Activated gamma-delta T cell treated with Interleukin-2 at 50 U/mL for 16 hours (primary cell): ENCODE measurements at regions not wholly inside any gene's neighbourhood (a gene's known extent, or its start where the extent isn't known, plus 50 kb on each side); places are given as distances from the start of the nearest gene placed in this dataset.

Experiments used
- DNase-seq: peaks from one replicate; pipeline ENCODE4 v3.0.0-alpha.2; 2020

DNA sequence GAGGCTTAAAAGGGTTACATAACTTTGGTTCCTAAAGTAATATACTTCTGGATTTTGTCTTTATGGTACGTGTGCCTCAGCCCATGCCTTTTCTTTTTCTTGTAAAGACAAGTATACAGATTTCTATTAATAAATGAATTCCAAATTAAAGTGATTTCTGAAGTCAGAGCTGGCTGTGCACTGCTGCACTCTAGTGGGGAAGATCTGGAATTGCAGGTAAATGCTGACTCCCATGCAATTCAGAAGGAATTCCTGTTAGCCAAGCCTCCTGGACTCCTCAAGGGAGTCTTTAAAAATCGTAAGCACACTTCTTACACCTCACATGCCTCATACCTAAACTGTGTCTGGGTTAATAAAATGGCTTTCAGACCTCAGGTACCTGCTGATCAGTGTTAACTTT is 118.4 kb upstream of the SLC7A1 start:
- no peak for DNase-seq

DNA sequence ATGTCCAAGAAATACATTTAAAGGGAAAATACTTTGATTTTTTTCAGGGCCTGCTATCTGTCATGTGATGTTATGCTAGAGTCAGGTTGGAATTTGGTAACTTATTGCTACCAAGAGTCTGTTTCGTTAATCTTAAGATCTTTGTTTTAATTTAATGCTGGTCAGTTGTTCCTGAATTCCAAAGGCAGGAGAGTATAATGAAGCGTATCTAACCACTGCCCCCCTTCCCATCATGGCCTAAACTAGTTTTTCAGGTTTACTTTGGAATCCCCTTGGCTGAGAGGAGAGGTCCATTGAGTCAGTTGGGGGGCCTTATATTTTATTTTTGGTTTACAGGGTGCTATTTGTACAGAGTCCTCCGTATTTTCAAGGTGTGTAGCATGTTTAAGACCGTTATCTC is 116.3 kb upstream of the SLC7A1 start:
- no peak for DNase-seq

DNA sequence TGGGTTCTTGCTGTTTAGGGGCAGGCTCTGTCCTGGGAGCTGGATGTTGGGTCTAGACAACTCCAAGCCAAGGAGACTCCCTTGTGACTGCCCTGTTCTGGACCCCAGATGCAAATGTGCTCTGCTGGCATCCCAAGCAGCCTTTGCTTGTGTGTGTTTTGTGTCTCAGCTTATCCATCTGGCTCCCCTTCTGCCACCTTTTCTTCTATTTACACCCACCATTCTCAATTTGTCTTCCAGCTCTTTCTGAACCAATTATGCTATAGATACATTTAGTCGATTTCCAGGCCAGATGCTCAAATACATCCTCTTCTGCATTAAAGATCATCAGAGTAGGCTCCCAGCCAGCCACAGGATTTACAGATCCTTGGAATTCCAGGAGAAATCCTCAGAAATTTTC is 115.0 kb upstream of the SLC7A1 start:
- DNase-seq = no peak

DNA sequence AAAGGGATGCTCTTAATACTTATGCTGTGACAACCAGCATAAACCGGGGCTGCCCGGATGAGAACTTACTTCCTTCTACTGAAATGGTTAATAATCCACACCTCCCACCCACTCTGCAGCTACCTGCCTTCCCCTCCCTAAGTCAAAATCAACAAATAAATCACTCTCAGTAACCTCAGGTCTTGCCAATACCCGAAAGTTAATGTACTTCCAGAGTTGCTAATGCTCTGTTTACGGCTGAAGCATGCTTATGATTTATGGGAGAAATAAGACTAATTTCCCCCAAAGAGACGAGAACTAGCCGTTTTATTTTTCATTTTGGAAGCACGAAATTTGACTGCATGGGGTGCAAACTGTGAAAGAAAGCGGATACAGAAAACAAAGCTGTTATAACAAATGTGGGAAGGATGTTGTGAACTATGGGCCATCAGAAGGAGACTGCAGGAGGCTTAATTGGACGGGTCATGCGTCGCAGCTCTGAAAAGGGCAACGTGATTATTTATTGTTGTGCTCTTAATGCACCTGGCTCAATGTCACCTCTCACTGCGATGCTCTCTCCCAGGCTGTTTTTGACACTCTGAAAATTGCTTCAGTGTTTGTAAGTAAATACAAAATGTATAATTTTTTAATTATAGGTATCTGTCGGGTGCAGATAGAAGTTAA is 114.0 kb upstream of the SLC7A1 start:
- DNase-seq = no peak

DNA sequence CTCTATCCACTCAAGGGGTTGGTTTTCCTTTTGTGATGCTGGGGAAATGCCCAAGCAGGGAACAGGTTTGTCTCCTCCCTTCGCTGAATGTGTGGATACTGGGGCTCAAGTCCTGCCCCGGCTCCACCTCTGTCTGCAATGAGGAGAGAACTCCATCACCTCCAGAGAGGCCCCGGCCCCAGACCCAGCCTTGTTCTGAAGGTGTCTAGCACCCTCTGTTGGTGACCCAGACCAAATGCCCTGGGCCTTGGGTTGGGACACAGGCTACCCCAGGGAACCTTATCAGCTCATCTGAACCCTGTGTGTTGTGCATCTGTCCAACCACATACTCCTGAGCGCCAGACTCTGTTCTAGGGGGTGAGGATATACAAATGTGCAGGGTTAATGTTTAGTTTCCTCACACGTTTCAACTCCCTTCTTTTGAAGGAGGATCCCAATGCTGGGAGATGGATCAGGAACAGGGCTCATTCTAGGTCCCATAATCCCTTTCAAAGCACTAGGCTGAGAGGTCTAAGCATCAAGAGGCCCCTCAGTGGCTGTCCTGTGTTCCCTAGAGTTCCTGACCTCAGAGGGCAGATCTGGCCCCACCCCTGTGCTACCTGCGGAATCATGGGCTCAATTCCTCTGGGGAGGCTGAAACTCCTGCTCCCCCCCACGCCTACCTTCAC is 112.5 kb upstream of the SLC7A1 start:
- DNase-seq = peak; percentile 34

DNA sequence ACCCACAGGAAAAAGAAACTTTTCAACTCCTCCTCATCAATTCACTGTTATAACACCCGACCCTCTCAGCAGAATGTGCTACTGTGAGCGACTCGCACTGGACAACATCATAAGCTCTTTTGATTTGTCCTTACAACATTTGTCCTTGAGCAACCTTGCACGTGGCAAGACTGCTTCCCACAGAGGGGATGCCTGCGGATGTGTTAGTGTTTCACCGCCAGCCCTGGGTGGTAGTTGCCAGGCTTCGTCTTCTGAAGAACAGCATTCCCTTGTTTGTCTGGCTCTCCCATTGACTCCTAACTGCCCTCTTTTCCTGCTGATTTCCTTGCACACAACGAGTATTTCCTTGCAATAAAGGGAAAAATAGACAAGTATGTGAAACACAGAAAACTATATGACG is 111.4 kb upstream of the SLC7A1 start:
- DNase-seq = no peak

DNA sequence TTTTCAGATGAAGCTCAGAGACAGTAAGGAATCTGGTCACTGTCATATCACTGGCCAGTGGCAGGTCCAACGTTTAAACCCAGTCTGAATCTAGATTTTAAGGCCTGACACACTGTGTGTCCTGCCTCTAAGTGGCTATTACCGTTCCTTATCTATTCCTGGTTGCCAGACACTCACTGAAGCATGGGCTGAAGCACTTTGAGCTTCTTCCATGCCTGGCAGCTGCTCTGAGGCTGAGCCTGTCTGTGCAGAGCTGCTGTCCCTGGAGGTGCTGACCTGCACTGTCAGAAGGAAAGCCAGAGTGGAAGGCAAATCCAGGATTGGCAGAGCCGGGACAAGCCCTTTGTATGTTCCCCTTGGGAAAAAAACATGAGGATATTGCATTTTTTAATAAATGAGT is 109.2 kb upstream of the SLC7A1 start:
- no peak for DNase-seq

DNA sequence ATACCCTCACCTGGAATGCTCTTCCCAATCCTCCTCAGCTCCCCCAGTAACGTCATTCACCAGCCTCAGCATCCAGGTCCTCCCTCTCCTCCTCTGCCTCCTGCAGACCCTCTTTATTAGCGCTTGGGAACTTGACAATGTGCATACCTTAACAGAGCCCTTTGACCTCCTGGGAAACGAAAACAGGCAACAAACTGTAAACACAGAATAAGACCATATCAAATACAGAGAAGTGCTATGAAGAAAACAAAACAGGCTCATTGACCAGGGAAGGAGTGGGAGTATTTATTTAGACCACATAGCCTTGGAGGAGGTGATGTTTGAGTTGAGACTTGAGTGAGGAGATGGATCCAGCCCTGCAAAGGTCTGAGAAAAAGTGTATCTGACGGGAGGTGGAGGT is 107.9 kb upstream of the SLC7A1 start:
- no peak for DNase-seq

DNA sequence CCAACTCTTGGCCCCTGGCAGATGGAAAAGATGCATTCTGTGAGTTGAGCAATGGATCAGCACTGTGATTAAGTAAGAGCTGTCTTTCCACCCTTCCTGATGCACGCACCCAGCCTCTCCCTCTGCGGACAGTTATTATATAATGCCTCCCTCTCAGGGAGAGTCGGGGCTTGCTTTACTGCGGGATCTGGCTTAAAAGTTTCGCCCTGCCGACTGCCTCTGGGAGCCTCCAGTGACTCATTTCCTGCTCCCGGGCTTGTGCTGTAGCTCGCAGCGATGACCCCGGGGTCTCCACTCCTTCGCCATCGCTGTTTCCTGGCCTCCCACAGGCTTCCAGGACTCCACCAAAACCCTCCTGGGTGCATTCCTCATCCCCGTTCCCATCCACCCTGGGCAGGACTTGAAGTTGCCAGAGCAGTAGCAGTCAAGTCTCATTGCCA is 107.4 kb upstream of the SLC7A1 start:
- no peak for DNase-seq

DNA sequence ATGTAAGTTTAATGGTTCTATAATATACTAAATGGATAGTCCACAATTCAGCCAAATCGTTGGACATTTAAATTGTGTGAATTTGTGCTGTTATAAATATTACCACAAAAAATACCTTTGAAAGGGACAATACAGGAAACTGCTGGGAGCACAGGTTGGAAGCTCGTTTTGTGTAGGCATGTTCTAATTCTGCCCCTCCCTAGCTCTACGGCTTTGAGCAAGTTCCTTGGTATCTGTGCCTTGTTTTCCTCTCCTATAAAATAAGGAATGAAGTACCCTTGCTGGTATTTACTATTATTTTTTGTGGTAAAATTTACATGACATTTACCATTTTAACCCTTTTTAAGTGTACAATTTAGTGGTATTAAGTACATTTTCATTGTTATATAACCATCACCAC is 102.6 kb upstream of the SLC7A1 start:
- no peak for DNase-seq

DNA sequence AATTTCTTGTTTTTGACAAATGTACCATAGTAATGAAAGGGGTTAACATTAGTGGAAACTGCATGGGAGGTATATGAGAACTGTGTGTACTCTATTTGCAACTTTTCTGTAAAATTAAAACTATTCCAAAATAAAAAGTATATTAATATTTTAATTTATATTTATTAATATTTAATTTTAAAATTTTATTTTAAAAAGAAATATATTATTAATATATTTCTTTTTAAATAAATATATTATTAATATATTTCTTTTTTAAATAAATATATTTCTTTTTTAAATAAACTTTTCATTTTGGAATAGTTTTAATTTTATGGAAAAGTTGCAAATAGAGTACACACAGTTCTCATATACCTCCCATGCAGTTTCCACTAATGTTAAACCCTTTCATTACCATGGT is 101.1 kb upstream of the SLC7A1 start:
- no peak for DNase-seq

DNA sequence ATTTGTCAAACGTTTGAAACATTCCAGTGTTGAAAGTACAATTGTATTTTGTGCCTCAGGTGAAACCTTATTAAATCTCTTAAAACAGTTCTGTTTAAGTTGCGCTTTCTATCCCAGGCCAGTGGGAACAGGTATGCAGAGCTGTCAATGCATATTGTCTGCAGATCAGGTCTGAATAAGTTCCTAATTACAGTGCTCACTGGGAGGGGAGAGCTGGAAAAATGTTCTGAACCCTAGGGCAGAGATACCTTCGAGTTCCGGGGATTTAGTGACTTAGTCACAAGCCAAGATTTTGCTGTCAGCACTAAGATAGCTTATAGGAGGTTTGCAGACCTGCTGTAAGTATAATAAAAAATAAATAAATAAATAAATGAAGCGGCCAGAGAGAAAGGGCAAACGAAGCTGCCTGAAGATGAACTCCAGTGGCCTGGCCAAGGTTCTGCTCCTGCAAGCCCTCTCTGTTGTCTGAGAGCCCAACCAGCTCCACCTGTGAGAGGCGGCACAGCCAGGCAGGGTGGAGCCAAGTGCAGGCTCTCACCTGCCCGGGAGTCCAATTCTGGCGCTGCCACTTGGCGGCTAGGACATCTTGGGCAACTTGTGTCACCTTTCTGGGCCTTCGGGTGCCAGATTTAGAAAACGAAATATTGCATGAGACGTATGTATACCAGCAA is 97.9 kb upstream of the SLC7A1 start:
- no peak for DNase-seq

DNA sequence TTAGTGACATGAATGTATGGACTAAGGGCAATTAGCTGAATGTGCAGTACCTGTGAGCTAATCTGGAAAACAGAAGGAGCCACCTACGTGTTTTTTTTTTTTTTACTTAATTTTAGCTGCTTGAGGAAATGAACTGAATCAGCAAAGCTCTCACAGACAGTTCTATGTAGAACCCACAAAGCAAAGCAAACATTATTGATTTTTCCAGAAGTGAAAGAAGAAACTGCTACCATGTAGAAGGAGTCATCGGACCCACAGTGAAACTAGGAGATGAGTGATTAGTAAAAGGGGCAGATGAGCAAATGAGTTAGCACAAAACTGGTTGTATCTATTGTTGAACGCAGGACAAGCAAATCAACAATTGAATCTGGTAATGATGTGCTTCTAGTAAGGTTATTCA is 94.1 kb upstream of the SLC7A1 start:
- DNase-seq = no peak

DNA sequence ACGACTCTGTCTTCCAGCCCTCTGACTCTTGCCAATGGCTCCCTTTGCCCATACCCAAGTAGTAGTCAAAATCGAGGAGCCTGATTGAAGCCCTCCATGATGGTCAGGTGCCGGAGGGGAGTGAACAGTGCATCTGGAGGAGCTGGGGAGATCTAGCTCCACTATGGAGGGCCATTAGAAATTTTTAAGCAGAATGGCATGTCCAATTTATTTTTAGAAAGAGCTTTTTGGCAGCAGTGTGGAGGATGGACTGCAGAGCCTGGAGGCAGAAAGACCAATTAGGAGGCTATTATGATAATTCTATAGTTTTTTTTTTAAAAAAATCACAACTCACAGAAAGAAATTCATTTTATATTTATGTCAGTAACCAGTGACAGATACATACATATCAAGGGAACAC is 92.7 kb upstream of the SLC7A1 start:
- DNase-seq = no peak

DNA sequence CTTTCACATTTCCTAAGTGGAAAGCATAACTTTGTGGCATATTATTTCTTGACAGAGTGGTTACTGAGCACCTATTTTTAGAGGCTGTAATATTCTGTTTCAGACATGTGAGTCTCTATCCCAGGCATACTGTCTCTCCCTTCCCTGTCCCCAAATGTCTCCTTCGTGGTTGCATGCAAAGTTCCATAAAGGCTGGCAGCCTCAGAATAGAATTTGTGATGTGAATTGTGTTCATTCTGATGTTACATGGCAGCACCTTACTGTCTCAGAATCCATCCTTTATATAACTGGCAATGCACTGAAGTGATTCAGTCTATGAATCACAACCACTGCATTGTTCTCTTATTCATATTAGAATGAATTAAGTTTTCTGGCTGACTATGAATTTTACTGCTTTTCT is 89.0 kb upstream of the SLC7A1 start:
- DNase-seq = no peak

DNA sequence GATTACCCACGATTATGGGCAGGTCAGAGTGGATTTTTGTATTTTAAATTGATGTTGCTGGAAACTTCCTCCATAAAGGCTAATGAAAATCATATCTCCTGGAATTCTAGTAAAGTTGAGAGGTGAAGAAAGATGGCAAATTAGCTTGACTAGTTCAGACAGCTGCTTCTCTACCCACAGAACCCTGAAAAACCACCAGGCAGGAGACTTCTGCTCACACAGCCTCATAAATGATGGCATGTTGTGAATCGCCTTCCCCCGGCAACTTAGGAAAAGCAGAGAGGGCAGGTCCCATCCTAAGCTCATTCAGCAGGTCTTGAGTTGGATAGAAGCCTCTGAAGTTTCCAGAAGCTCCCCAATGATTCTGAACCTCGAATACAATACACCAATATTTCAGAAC is 87.6 kb upstream of the SLC7A1 start:
- DNase-seq = no peak

DNA sequence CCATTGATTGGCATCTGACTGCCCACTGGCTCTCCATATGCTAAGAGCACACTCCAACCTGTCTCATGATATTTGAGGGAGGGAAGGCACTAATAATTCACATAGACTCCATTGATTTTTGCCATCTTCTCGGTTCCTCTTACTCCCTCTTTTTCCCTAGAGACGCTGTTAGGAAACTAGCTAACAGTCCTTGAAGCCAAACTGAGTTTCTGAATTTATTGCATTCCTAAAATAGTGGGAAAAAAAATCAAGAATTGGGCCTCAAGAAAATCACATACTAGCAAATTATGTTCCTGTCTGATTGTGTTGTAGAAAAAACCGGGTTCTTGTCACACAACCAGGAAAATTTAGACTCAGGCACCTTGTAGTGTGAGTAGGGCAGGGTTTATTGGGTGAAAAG is 86.4 kb upstream of the SLC7A1 start:
- no peak for DNase-seq

DNA sequence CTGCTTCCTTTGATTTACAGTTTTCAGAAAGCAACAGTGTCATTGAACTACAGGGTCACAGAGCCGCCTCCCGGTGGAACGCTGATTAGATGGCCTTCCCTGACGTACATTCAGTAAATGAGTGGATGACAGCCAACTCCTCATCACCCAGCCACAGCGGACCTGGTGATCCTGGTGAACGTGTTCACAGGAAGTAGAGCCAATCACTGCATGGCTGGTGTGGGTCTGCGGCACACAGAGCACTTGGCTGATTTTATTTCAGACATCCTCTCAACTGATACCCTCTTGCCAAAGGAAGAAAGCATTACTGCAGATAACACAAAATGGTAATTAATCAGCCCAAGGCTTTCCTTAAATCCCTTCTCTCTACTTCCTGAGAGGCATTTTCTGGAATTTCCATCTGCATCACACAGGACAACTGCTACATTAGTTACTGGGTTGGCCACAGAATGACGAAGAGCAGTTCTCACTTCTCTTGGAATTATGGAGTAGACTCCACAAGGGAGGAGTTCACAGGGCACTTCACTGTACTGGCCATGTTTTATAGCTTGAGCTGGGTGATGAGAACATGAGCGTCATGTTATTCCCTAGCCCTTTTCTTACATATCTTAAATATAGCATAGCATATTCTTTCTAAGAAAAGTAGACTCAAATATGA is 84.0 kb upstream of the SLC7A1 start:
- DNase-seq = no peak

DNA sequence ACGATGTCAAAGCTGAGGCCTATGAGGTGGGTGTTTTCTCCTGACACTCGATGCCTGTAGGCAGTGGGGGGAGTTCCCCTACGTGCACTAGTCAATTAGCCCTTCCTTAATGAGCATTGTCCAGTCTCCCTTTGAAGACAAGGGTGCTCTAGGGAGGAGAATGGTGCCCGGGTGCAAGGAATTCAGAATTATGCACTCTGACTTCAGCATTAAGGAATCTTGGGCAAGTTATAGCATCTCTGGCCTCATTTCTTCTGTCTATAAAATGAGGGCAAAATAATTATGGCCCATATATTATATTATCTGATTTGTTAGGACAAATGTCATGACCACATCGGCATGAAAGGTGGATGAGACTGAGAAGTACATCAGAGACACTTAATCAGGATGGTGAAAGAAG is 82.1 kb upstream of the SLC7A1 start:
- no peak for DNase-seq

DNA sequence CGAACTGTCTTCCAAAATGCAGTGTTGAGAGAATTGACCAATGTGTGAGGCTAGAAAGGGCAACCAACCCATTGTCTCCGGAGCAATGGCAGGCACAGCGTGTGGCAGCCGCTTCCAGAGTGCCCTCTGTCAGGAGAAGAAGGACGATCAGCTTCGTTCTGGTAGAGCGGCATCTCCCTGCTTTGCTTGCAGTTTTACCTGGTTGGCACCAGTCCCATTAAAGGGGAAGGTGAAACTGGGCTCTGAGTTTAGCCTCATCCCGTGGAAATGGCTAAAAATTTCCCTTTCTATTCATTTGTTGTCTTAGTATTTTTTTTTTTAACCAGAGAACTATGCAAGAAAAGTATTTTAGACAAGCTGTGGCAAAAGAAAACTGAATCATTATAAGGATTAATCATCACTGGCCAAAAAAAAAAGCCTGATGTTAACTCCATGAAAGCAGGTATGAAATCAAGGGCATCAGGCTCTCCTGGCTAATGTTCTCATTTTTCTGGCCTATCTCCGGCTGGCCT is 81.5 kb upstream of the SLC7A1 start:
- DNase-seq = no peak

DNA sequence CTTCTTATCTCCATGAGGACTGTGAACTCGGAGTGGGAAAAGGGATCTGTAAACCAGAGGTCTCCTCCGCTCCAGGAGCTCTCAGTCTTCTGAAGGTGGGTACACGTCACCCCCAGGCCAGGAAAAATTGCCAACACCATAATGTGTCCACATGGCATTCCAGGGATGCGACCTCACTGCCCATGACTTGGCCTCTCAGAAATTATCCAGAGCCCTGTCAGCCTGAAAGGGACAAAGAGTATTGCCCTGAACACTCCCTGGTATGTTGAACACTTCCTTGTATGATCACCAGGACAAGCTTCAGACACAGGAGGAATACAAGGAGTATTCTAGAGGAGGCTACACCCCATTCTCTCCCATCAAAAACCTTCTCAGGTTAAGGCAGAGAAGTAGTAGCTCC is 81.0 kb upstream of the SLC7A1 start:
- DNase-seq = no peak

DNA sequence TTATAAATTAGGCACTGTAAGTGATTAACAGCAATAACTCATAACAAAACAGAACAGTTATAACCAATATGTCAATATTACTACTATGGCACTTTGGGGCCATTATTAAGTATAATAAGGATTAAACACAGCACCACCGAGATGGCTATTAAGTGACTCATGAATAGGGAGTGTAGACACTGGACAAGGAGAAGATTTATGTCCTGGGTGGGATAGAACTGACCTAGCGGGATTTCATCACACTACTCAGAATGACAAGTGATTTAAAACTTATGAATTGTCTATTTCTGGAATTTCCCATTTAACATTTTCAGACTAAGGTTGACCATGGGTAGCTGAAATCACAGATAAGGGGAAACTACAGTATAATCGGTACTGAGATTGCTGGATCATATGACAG is 79.0 kb upstream of the SLC7A1 start:
- no peak for DNase-seq

DNA sequence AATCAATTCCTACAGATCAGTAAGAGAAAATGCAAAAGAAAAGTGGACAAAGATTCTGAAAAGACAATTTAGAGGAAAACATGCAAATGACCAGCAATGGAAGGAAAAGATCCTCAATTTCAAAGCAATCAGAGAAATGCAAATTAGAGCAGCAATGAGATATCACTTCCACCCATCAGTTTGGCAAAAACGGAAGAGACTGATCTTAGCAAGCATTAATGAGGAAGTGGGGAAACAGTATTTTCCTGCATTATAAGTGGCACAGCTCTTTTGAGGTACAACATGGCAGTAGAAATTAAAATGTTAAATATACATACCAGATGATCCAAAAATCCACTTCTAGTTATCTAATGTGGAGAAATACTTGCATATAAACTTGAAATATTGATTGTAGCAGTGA is 69.1 kb upstream of the SLC7A1 start:
- no peak for DNase-seq
